ENCODE measurements at regions not wholly inside any gene's neighbourhood (a gene's known extent, or its start where the extent isn't known, plus 50 kb on each side); places are given as distances from the start of the nearest gene placed in this dataset.

DNA sequence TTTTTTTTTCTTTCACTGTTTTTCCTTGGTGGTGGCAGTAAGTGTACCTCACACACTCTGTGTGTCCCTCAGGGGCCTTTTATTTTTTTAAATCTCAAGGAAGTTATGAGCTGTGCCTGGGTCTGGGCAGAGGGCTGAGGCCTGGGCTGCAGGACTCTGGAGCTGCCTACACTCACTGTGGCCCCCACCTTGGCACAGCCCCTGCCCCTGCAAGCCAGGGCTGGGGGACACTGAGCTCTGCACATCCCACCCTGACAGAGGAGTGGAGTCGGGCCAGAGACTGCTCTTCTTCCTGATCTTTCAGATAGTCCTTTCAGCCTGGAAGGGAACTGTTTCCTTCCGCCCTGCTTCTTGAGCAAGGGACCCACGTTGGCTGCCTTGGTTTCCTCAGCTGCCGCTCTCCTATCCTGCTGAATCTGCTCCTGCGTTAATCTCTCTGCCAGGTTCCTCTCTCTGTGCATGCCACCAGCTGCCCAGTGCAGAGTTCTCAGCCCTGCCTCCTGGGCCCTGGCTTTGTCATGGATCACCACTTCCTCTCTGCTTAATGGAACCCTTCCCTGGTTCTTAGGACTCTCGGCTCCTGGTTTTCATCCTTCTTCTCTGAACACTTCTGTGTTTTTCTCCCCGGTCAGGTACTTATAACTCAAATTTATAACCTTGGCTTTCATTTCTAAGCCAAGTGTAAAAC, 502.3 kb downstream of the DIRAS2 start:
- H3K79me2 ChIP-seq: no peaks in the 10 kb centered on the region
- WGBS (ENCODE audit: low lambda C conversion rate, missing lambda C conversion rate): 80% methylated on average over 7 of the region's 7 CpGs
- H4K20me1 ChIP-seq (ENCODE audit: insufficient read depth, poor library complexity, severe bottlenecking): no peaks in the 10 kb centered on the region
- H3K4me1 ChIP-seq (ENCODE audit: insufficient read depth): no peaks in the 10 kb centered on the region
- DNase-seq (ENCODE audit: low spot score): no peak
- H3K36me3 ChIP-seq (replicated peaks; ENCODE audit: insufficient read depth, low read depth): no peaks in the 10 kb centered on the region
- H2AFZ ChIP-seq: no peak overlapping the region
- H3K4me3 ChIP-seq: no peak overlapping the region
- TF ChIP-seq EZH2 (IDR thresholded peaks at IDR 0.05; ENCODE audit: borderline replicate concordance): no peak
- TF ChIP-seq EZH2phosphoT487 (IDR thresholded peaks at IDR 0.05; ENCODE audit: low read depth, severe bottlenecking, unreplicated experiment): no peak
- TF ChIP-seq, protein P1, sequence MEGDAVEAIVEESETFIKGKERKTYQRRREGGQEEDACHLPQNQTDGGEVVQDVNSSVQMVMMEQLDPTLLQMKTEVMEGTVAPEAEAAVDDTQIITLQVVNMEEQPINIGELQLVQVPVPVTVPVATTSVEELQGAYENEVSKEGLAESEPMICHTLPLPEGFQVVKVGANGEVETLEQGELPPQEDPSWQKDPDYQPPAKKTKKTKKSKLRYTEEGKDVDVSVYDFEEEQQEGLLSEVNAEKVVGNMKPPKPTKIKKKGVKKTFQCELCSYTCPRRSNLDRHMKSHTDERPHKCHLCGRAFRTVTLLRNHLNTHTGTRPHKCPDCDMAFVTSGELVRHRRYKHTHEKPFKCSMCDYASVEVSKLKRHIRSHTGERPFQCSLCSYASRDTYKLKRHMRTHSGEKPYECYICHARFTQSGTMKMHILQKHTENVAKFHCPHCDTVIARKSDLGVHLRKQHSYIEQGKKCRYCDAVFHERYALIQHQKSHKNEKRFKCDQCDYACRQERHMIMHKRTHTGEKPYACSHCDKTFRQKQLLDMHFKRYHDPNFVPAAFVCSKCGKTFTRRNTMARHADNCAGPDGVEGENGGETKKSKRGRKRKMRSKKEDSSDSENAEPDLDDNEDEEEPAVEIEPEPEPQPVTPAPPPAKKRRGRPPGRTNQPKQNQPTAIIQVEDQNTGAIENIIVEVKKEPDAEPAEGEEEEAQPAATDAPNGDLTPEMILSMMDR (IDR thresholded peaks at IDR 0.05; ENCODE audit: poor library complexity): no peak
- no peak overlapping the region for H3K27ac ChIP-seq
- no peaks in the 10 kb centered on the region for H3K27me3 ChIP-seq
- no peaks in the 10 kb centered on the region for H3K9me2 ChIP-seq (replicated peaks; ENCODE audit: insufficient read depth)
- no peaks in the 10 kb centered on the region for H3K9me3 ChIP-seq (ENCODE audit: low read depth)
- H3K4me2 ChIP-seq: no peak overlapping the region

DNA sequence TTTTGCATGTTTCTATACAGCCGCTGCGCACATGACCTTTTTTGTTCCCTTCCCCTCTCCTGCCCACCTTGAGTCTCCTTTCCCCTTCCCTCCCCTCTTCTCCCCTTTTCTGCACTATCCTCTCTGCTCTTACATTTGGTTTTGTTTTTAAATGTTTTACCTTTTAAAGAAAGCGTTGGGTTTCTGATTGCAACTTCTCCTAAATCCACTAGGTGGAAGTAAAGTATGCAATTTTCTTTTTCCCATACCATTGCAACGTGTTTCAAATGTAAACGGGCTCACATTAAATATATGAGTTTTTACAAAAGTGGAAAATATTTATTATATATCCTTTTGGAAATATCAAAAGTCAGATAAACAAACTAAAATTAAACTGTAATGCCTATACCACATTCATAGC, 500.9 kb downstream of the DIRAS2 start:
- H3K27ac ChIP-seq: no peak overlapping the region
- H2AFZ ChIP-seq: no peak overlapping the region
- TF ChIP-seq, protein P1 (IDR thresholded peaks at IDR 0.05; ENCODE audit: poor library complexity): peak; percentile 84
- TF ChIP-seq EZH2phosphoT487 (IDR thresholded peaks at IDR 0.05; ENCODE audit: low read depth, severe bottlenecking, unreplicated experiment) (no peak), EZH2 (IDR thresholded peaks at IDR 0.05; ENCODE audit: borderline replicate concordance) (no peak)
- no peaks in the 10 kb centered on the region for H3K27me3 ChIP-seq
- H3K36me3 ChIP-seq (replicated peaks; ENCODE audit: insufficient read depth, low read depth): no peaks in the 10 kb centered on the region
- WGBS (ENCODE audit: low lambda C conversion rate, missing lambda C conversion rate): 37% methylated on average over 5 of the region's 5 CpGs
- peak; percentile 40 for DNase-seq (ENCODE audit: low spot score)
- no peak overlapping the region for H3K4me2 ChIP-seq
- no peaks in the 10 kb centered on the region for H3K4me1 ChIP-seq (ENCODE audit: insufficient read depth)
- no peaks in the 10 kb centered on the region for H4K20me1 ChIP-seq (ENCODE audit: insufficient read depth, poor library complexity, severe bottlenecking)
- H3K4me3 ChIP-seq: no peak overlapping the region
- H3K9me3 ChIP-seq (ENCODE audit: low read depth): no peaks in the 10 kb centered on the region
- H3K79me2 ChIP-seq: no peaks in the 10 kb centered on the region
- no peaks in the 10 kb centered on the region for H3K9me2 ChIP-seq (replicated peaks; ENCODE audit: insufficient read depth)

DNA sequence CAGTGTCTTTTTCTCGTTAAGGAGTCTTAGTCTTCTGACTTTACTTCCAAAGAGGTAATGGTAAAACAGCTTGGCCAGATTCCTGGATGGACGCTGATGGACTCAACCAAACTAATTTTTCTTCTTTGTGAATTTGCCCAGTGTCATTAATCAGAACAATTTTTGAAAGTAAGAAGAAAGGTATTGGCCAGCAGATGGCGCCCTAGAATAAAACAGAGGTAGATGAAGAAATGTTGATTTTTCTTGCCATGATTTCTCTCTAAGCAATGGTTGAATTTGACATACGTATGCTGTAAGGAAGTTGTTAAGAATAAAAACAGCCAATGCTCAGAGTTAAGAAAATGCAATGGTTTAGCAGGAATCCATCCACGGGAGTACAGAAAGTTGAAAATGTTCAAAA, 500.0 kb downstream of the DIRAS2 start:
- Histone ChIP-seq H3K36me3 (replicated peaks; ENCODE audit: insufficient read depth, low read depth) (no peaks in the 10 kb centered on the region), H3K4me3 (no peak overlapping the region), H3K4me2 (no peak overlapping the region), H3K4me1 (ENCODE audit: insufficient read depth) (no peaks in the 10 kb centered on the region), H3K27ac (no peak overlapping the region), H3K9me2 (replicated peaks; ENCODE audit: insufficient read depth) (no peaks in the 10 kb centered on the region), H3K9me3 (ENCODE audit: low read depth) (no peaks in the 10 kb centered on the region), H3K27me3 (no peaks in the 10 kb centered on the region), H3K79me2 (no peaks in the 10 kb centered on the region), H2AFZ (no peak overlapping the region), H4K20me1 (ENCODE audit: insufficient read depth, poor library complexity, severe bottlenecking) (no peaks in the 10 kb centered on the region)
- DNase-seq (ENCODE audit: low spot score): peak; percentile 82
- 18% methylated on average over 5 of the region's 5 CpGs for WGBS (ENCODE audit: low lambda C conversion rate, missing lambda C conversion rate)
- no peak for TF ChIP-seq EZH2phosphoT487 (IDR thresholded peaks at IDR 0.05; ENCODE audit: low read depth, severe bottlenecking, unreplicated experiment)
- TF ChIP-seq, protein P1 (IDR thresholded peaks at IDR 0.05; ENCODE audit: poor library complexity): peak; percentile 73

Data from hepatocyte (in vitro differentiated cells).